H1 (cell line): ENCODE measurements at regions not wholly inside any gene's neighbourhood (a gene's known extent, or its start where the extent isn't known, plus 50 kb on each side); places are given as distances from the start of the nearest gene placed in this dataset.

ENCODE experiments used
- JUND ChIP-seq: IDR thresholded peaks from 2 replicates; pipeline ENCODE4 v1.6.1; 2011; ENCODE audit warnings: mild to moderate bottlenecking, improper control_type of control experiment, low read length
- TAF7 ChIP-seq: optimal IDR thresholded peaks from 2 replicates; pipeline ENCODE3; 2011; ENCODE audit warnings: low read depth, mild to moderate bottlenecking, inconsistent platforms, low read length, moderate library complexity, borderline replicate concordance
- TCF12 ChIP-seq: IDR thresholded peaks from 2 replicates; pipeline ENCODE4 v1.6.1; 2011; ENCODE audit warnings: low read depth, mild to moderate bottlenecking, low read length
- TF ChIP-seq, protein P1 (sequence below): fragments of 300-600 bp; sonication (generic); IDR thresholded peaks from 2 replicates; pipeline ENCODE4 v1.7.1; 2012; ENCODE audit warnings: low read length, moderate library complexity, mild to moderate bottlenecking, inconsistent platforms; ENCODE audit not compliant: insufficient replicate concordance

DNA sequence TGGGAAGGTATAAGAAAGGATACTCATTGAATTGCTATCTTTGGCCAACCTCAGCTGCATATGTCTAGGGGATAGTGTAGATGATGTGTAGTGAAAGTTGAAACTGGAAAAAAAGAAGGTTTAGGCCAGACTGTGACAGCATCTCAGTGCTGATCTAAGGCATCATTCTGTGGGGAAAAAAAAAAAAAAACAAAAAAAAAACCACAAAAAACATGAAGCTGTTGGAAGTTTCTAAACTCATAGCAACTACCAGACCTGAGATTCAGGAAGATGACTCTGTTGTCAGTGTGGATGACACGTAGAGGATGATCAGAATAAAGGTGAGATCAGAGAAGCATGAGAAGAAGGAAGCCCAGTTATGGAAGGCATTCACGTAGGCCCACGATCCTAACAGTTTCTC lies 100.8 kb upstream of the CNKSR3 start (continued):
- TF ChIP-seq, protein P1, sequence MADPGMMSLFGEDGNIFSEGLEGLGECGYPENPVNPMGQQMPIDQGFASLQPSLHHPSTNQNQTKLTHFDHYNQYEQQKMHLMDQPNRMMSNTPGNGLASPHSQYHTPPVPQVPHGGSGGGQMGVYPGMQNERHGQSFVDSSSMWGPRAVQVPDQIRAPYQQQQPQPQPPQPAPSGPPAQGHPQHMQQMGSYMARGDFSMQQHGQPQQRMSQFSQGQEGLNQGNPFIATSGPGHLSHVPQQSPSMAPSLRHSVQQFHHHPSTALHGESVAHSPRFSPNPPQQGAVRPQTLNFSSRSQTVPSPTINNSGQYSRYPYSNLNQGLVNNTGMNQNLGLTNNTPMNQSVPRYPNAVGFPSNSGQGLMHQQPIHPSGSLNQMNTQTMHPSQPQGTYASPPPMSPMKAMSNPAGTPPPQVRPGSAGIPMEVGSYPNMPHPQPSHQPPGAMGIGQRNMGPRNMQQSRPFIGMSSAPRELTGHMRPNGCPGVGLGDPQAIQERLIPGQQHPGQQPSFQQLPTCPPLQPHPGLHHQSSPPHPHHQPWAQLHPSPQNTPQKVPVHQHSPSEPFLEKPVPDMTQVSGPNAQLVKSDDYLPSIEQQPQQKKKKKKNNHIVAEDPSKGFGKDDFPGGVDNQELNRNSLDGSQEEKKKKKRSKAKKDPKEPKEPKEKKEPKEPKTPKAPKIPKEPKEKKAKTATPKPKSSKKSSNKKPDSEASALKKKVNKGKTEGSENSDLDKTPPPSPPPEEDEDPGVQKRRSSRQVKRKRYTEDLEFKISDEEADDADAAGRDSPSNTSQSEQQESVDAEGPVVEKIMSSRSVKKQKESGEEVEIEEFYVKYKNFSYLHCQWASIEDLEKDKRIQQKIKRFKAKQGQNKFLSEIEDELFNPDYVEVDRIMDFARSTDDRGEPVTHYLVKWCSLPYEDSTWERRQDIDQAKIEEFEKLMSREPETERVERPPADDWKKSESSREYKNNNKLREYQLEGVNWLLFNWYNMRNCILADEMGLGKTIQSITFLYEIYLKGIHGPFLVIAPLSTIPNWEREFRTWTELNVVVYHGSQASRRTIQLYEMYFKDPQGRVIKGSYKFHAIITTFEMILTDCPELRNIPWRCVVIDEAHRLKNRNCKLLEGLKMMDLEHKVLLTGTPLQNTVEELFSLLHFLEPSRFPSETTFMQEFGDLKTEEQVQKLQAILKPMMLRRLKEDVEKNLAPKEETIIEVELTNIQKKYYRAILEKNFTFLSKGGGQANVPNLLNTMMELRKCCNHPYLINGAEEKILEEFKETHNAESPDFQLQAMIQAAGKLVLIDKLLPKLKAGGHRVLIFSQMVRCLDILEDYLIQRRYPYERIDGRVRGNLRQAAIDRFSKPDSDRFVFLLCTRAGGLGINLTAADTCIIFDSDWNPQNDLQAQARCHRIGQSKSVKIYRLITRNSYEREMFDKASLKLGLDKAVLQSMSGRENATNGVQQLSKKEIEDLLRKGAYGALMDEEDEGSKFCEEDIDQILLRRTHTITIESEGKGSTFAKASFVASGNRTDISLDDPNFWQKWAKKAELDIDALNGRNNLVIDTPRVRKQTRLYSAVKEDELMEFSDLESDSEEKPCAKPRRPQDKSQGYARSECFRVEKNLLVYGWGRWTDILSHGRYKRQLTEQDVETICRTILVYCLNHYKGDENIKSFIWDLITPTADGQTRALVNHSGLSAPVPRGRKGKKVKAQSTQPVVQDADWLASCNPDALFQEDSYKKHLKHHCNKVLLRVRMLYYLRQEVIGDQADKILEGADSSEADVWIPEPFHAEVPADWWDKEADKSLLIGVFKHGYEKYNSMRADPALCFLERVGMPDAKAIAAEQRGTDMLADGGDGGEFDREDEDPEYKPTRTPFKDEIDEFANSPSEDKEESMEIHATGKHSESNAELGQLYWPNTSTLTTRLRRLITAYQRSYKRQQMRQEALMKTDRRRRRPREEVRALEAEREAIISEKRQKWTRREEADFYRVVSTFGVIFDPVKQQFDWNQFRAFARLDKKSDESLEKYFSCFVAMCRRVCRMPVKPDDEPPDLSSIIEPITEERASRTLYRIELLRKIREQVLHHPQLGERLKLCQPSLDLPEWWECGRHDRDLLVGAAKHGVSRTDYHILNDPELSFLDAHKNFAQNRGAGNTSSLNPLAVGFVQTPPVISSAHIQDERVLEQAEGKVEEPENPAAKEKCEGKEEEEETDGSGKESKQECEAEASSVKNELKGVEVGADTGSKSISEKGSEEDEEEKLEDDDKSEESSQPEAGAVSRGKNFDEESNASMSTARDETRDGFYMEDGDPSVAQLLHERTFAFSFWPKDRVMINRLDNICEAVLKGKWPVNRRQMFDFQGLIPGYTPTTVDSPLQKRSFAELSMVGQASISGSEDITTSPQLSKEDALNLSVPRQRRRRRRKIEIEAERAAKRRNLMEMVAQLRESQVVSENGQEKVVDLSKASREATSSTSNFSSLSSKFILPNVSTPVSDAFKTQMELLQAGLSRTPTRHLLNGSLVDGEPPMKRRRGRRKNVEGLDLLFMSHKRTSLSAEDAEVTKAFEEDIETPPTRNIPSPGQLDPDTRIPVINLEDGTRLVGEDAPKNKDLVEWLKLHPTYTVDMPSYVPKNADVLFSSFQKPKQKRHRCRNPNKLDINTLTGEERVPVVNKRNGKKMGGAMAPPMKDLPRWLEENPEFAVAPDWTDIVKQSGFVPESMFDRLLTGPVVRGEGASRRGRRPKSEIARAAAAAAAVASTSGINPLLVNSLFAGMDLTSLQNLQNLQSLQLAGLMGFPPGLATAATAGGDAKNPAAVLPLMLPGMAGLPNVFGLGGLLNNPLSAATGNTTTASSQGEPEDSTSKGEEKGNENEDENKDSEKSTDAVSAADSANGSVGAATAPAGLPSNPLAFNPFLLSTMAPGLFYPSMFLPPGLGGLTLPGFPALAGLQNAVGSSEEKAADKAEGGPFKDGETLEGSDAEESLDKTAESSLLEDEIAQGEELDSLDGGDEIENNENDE, result no peak
- TF ChIP-seq TAF7 (no peak), TCF12 (no peak), JUND (no peak)
